Amygdala (tissue), 56 donors: ENCODE measurements at regions not wholly inside any gene's neighbourhood (a gene's known extent, or its start where the extent isn't known, plus 50 kb on each side); places are given as distances from the start of the nearest gene placed in this dataset.

Experiments used
- DNase-seq, 56 donors: peaks; one replicate each; lab custom pipeline; 2025; lab: John Stamatoyannopoulos, UW

DNA sequence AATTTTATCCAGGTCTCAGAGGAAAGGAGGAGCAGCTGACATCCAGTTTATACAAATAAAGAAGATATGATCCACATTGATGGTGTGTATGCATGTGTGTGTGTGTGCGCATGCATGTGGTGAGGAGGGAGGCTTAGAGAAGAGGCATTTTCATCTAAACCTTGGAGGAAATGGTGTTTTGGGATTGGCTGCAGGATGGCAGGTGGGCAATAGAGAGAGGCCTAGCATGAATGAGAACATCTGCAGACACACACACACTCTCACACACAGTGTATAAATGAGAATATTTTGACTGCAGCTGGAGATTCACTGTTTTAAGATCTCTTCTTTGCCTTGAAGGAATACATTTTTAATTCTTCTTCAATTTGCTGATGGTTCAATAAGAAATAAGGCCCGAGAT, 61.7 kb upstream of the TMEM17 start:
- DNase-seq, result no peak

DNA sequence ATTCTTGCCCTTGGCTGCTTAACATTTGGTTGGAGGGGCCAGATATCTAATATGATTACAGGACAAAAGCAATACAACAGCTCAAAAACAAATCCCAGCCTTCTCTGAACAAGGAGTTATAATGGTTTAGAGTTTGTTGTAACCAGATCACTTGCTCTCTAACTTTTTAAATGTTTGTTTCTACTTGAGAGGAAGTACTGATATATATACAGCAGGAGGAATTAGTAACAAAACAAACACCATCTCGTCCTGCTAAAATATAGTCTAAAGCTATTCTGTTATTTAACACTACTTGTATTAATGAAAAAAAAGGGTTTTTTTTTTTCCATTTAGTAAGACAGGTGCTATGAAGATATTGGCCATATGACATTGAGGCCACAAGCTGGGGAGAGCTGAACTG, 60.9 kb upstream of the TMEM17 start:
- no peak for DNase-seq

- no peak for DNase-seq
Observed at GRCh38 chr2:62565309-62565908, 59.4 kb upstream of the TMEM17 start.

- DNase-seq, result no peak
Observed at GRCh38 chr2:62564380-62565137, 58.6 kb upstream of the TMEM17 start.

DNA sequence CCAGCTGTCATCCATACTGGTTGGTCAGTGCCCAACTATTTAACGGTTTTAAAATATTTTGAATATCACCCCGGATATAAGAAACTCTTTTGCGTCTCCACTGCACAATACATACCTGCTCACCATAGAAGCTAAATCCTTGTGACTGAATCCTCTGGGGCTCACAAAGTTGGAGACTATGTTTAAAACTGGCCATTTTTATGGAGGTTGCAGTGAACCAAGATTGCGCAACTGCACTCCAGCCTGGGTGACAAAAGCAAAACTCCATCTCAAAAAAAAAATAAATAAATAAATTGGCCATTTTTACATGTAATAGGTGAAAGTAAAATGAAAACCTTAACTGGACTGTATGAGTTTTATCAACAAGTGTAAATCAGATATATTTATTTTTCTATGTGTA, 55.6 kb upstream of the TMEM17 start:
- DNase-seq, result no peak

DNA sequence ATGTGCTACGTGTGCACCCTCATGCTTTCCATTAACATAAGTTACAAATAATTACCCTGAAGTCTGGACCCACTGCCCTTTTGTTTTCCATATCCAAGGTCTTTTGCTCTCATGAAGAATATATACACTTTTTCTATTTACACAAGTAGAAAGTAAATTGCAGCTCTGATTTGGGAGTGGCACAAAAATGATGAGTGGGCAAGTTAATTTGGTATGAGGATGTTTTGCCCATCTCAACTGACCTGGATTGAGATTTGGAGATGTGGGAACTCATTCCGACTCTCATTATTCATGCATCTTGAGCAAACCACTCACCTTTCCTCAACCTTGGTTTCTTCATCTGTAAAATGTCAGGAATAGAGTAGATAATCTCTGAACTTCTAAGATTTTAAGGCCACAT, 53.6 kb upstream of the TMEM17 start:
- no peak for DNase-seq

DNA sequence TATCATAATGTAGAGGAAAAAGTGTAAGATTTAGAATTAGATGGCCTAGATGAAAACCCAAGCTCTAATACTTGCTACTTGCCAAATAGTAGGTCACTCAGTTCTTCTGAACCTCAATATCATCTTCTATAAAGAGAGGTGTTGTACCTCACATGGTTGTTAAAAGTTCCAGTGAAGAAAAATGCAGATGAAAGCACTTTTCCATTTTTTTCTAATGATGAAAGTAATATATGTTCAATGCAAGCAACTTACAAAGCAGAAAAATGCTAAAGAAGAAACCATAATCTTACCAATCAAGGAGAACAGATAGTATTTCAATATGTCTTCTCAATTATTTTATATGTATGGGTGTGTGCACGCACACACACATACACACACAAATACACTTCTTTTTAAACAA, 52.7 kb upstream of the TMEM17 start:
- DNase-seq, result no peak

DNA sequence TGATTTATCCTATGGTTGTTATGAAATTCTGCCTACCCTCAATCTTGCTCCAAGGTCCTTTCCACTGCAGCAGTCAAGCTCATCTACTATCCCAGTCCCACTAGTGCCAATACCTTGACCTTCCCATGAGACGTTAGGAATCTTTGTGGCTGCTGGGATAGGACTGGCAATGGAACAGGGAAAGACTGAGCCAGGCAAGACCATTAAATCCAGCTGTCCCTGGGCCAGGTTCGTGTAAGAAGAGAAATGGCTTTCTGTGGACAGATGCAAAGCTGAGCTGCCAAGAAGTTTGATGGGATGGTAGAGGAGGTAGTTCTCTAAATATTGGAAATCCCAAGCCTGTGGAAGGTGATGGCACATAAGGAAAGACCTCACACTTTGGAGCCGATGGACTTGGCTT, 50.1 kb upstream of the TMEM17 start:
- DNase-seq, result no peak
